HEK293 (cell line): ENCODE measurements at regions not wholly inside any gene's neighbourhood (a gene's known extent, or its start where the extent isn't known, plus 50 kb on each side); places are given as distances from the start of the nearest gene placed in this dataset.

Experiments used
- SETDB1 ChIP-seq: IDR thresholded peaks from one replicate; pipeline ENCODE4 v1.6.1; 2017; ENCODE audit warnings: mild to moderate bottlenecking, low read length, moderate library complexity, mixed read lengths; ENCODE audit not compliant: insufficient read length
- YY1 ChIP-seq: fragments of 450-650 bp; formaldehyde crosslinking; IDR thresholded peaks from 2 replicates; pipeline ENCODE4 v1.5.1; 2018; ENCODE audit warnings: missing biosample characterization, missing genetic modification characterization
- ZNF112 ChIP-seq: fragments of 450-650 bp; formaldehyde crosslinking; IDR thresholded peaks from 2 replicates; pipeline ENCODE4 v1.5.0; 2017; ENCODE audit warnings: missing biosample characterization, missing genetic modification characterization
- TF ChIP-seq, protein P1 (sequence below): fragments of 450-650 bp; formaldehyde crosslinking; optimal IDR thresholded peaks from 2 replicates; pipeline ENCODE3; 2016; ENCODE audit warnings: missing biosample characterization, mild to moderate bottlenecking, missing genetic modification characterization
- TF ChIP-seq, protein P2 (sequence below): sonication (generic); formaldehyde crosslinking; IDR thresholded peaks from 2 replicates; pipeline ENCODE4 v1.8.1; 2022; ENCODE audit warnings: mild to moderate bottlenecking, moderate library complexity, missing genetic modification reagents
- TF ChIP-seq, protein P3 (sequence below): fragments of 450-650 bp; formaldehyde crosslinking; IDR thresholded peaks from 2 replicates; pipeline ENCODE4 v1.5.1; 2016; ENCODE audit warnings: missing biosample characterization, missing genetic modification characterization
- TF ChIP-seq, protein P4 (sequence below): fragments of 450-650 bp; formaldehyde crosslinking; IDR thresholded peaks from 2 replicates; pipeline ENCODE4 v1.5.1; 2016; ENCODE audit warnings: missing biosample characterization, missing genetic modification characterization

DNA sequence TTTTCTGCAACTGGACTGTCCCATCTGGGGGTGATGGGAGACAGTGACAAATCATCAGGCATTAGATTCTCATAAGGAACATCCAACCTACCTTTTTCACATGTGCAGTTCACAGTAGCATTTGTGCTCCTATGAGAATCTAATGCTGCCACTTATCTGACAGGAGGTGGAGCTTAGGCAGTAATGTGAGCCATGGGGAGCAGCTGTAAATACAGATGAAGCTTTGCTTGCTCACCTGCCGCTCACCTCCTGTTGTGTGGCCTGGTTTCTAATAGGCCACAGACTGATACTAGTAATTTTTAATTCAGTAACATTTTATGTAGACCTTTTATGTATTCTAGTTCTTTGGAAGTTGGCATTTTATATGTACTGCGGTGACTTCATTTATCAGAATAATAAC lies 180.1 kb upstream of the SPOPL start:
- TF ChIP-seq ZNF112 (tag by site-specific recombination) (no peak), SETDB1 (no peak), YY1 (tag by site-specific recombination) (no peak)
- TF ChIP-seq, protein P1, sequence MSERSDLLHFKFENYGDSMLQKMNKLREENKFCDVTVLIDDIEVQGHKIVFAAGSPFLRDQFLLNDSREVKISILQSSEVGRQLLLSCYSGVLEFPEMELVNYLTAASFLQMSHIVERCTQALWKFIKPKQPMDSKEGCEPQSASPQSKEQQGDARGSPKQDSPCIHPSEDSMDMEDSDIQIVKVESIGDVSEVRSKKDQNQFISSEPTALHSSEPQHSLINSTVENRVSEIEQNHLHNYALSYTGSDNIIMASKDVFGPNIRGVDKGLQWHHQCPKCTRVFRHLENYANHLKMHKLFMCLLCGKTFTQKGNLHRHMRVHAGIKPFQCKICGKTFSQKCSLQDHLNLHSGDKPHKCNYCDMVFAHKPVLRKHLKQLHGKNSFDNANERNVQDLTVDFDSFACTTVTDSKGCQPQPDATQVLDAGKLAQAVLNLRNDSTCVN (tag by site-specific recombination) = no peak
- TF ChIP-seq, protein P2, sequence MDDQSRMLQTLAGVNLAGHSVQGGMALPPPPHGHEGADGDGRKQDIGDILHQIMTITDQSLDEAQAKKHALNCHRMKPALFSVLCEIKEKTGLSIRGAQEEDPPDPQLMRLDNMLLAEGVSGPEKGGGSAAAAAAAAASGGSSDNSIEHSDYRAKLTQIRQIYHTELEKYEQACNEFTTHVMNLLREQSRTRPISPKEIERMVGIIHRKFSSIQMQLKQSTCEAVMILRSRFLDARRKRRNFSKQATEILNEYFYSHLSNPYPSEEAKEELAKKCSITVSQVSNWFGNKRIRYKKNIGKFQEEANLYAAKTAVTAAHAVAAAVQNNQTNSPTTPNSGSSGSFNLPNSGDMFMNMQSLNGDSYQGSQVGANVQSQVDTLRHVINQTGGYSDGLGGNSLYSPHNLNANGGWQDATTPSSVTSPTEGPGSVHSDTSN (CRISPR knock-in tag) = no peak
- TF ChIP-seq, protein P3, sequence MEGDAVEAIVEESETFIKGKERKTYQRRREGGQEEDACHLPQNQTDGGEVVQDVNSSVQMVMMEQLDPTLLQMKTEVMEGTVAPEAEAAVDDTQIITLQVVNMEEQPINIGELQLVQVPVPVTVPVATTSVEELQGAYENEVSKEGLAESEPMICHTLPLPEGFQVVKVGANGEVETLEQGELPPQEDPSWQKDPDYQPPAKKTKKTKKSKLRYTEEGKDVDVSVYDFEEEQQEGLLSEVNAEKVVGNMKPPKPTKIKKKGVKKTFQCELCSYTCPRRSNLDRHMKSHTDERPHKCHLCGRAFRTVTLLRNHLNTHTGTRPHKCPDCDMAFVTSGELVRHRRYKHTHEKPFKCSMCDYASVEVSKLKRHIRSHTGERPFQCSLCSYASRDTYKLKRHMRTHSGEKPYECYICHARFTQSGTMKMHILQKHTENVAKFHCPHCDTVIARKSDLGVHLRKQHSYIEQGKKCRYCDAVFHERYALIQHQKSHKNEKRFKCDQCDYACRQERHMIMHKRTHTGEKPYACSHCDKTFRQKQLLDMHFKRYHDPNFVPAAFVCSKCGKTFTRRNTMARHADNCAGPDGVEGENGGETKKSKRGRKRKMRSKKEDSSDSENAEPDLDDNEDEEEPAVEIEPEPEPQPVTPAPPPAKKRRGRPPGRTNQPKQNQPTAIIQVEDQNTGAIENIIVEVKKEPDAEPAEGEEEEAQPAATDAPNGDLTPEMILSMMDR (tag by site-specific recombination) = no peak
- TF ChIP-seq, protein P4, sequence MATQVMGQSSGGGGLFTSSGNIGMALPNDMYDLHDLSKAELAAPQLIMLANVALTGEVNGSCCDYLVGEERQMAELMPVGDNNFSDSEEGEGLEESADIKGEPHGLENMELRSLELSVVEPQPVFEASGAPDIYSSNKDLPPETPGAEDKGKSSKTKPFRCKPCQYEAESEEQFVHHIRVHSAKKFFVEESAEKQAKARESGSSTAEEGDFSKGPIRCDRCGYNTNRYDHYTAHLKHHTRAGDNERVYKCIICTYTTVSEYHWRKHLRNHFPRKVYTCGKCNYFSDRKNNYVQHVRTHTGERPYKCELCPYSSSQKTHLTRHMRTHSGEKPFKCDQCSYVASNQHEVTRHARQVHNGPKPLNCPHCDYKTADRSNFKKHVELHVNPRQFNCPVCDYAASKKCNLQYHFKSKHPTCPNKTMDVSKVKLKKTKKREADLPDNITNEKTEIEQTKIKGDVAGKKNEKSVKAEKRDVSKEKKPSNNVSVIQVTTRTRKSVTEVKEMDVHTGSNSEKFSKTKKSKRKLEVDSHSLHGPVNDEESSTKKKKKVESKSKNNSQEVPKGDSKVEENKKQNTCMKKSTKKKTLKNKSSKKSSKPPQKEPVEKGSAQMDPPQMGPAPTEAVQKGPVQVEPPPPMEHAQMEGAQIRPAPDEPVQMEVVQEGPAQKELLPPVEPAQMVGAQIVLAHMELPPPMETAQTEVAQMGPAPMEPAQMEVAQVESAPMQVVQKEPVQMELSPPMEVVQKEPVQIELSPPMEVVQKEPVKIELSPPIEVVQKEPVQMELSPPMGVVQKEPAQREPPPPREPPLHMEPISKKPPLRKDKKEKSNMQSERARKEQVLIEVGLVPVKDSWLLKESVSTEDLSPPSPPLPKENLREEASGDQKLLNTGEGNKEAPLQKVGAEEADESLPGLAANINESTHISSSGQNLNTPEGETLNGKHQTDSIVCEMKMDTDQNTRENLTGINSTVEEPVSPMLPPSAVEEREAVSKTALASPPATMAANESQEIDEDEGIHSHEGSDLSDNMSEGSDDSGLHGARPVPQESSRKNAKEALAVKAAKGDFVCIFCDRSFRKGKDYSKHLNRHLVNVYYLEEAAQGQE (tag by site-specific recombination) = no peak
